H1 (cell line): ENCODE measurements at regions not wholly inside any gene's neighbourhood (a gene's known extent, or its start where the extent isn't known, plus 50 kb on each side); places are given as distances from the start of the nearest gene placed in this dataset.

Source experiments
- CTCF ChIA-PET: fragments of 300-600 bp; sonication (Branson Sonifier 250); formaldehyde crosslinking; loops from one replicate; lab custom pipeline; 2021; ENCODE audit not compliant: partially characterized antibody; lab: Charles Lee
- POLR2A ChIA-PET: fragments of 300-600 bp; sonication (Branson Sonifier 250); formaldehyde crosslinking; loops from one replicate; lab custom pipeline; 2021; ENCODE audit warnings: inconsistent platforms; ENCODE audit not compliant: partially characterized antibody; lab: Charles Lee
- DNase-seq, 2 experiments: peaks; one replicate each; pipeline versions ENCODE4 v3.0.0 to v3.0.0-alpha.2; 2010 to 2022; ENCODE audit warnings: low spot score in 2 of 2, low read depth in 1 of 2, mixed read lengths in 1 of 2
- FAIRE-seq: peaks from 2 replicates; lab custom pipeline; 2011; peaks lifted over from hg19 to GRCh38; lab: Jason Lieb, UNC
- H2AFZ ChIP-seq: 2 replicates; pipeline ENCODE4 v1.8.1; 2012; ENCODE audit warnings: low read length, inconsistent platforms
- H2AK5ac ChIP-seq: 2 replicates; pipeline ENCODE4 v1.6.1; 2013; ENCODE audit warnings: low read depth, low read length
- H2BK120ac ChIP-seq: replicated peaks from 2 replicates; pipeline ENCODE3; 2013; ENCODE audit warnings: low read depth, low read length, inconsistent platforms
- H2BK12ac ChIP-seq: 2 replicates; pipeline ENCODE4 v1.6.1; 2013; ENCODE audit warnings: low read depth, low read length
- H2BK15ac ChIP-seq: 2 replicates; pipeline ENCODE4 v1.6.1; 2013; ENCODE audit warnings: low read length
- H2BK20ac ChIP-seq: 2 replicates; pipeline ENCODE4 v1.6.1; 2013; ENCODE audit warnings: low read length
- H2BK5ac ChIP-seq: 2 replicates; pipeline ENCODE4 v1.6.1; 2013; ENCODE audit warnings: low read depth, low read length
- H3K14ac ChIP-seq: 2 replicates; pipeline ENCODE4 v1.6.1; 2013; ENCODE audit warnings: inconsistent platforms; ENCODE audit not compliant: insufficient read length
- H3K18ac ChIP-seq: 2 replicates; pipeline ENCODE4 v1.6.1; 2013; ENCODE audit warnings: low read length; ENCODE audit errors: extremely low read depth
- H3K23ac ChIP-seq: 2 replicates; pipeline ENCODE4 v1.6.1; 2013; ENCODE audit warnings: inconsistent platforms; ENCODE audit not compliant: insufficient read length
- H3K23me2 ChIP-seq: 2 replicates; pipeline ENCODE4 v1.6.1; 2013; ENCODE audit warnings: low read depth, low read length
- H3K27ac ChIP-seq: 2 replicates; pipeline ENCODE4 v1.6.1; 2011; ENCODE audit warnings: low read depth, low read length, inconsistent platforms
- H3K27me3 ChIP-seq, 4 experiments: replicated peaks in 1 of 4; 1 replicate in 1 of 4; 2 replicates in 3 of 4; pipeline versions ENCODE4 v1.6.1 to v1.8.1; 2011 to 2013; ENCODE audit warnings: low read length in 3 of 4, mild to moderate bottlenecking in 3 of 4, inconsistent platforms in 2 of 4, mixed read lengths in 2 of 4, moderate library complexity in 1 of 4; ENCODE audit not compliant: control insufficient read depth in 3 of 4, insufficient read depth in 3 of 4; ENCODE audit errors: extremely low read depth in 1 of 4
- H3K36me3 ChIP-seq, 4 experiments: 2 replicates each; pipeline versions ENCODE4 v1.6.1 to v1.8.1; 2011 to 2013; ENCODE audit warnings: mild to moderate bottlenecking in 4 of 4, low read length in 3 of 4, moderate library complexity in 2 of 4, control low read depth in 1 of 4, inconsistent platforms in 1 of 4; ENCODE audit not compliant: insufficient read depth in 4 of 4, control insufficient read depth in 2 of 4
- H3K4ac ChIP-seq: replicated peaks from 2 replicates; pipeline ENCODE3; 2013; ENCODE audit warnings: low read length, low read depth, mixed read lengths, inconsistent platforms; ENCODE audit not compliant: insufficient read length
- H3K4me1 ChIP-seq, 4 experiments: replicated peaks in 1 of 4; 1 replicate in 1 of 4; 2 replicates in 3 of 4; pipeline versions ENCODE4 v1.6.1 to v1.8.1; 2011 to 2013; ENCODE audit warnings: low read length in 3 of 4, inconsistent platforms in 2 of 4, mixed read lengths in 1 of 4; ENCODE audit not compliant: insufficient read depth in 4 of 4, control insufficient read depth in 3 of 4
- H3K4me2 ChIP-seq, 2 experiments: 2 replicates each; pipeline versions ENCODE4 v1.6.1 to v1.8.1; 2011 to 2013; ENCODE audit warnings: low read depth in 2 of 2, low read length in 2 of 2, control low read depth in 1 of 2, inconsistent platforms in 1 of 2, mild to moderate bottlenecking in 1 of 2; ENCODE audit not compliant: insufficient read depth in 1 of 2
- H3K4me3 ChIP-seq, 4 experiments: fragments of 200-600, 300-600 bp in 1 of 4; sonication (generic), shearing (Covaris generic), sonication (Bioruptor Twin) in 1 of 4; 2 replicates each; pipeline versions ENCODE4 v1.5.1 to v1.8.1; 2011 to 2016; ENCODE audit warnings: low read length in 4 of 4, low read depth in 3 of 4, control low read depth in 2 of 4, inconsistent platforms in 2 of 4, mild to moderate bottlenecking in 2 of 4, mixed read lengths in 1 of 4, moderate library complexity in 1 of 4; ENCODE audit not compliant: insufficient read depth in 2 of 4; ENCODE audit errors: extremely low read depth in 1 of 4
- H3K56ac ChIP-seq: replicated peaks from 2 replicates; pipeline ENCODE3; 2013; ENCODE audit warnings: low read depth, mild to moderate bottlenecking, mixed read lengths, low read length, inconsistent platforms; ENCODE audit not compliant: insufficient read length
- H3K79me1 ChIP-seq: 2 replicates; pipeline ENCODE4 v1.6.1; 2013; ENCODE audit warnings: low read depth, low read length, control low read depth
- H3K79me2 ChIP-seq, 2 experiments: 2 replicates each; pipeline versions ENCODE4 v1.6.1 to v1.8.1; 2012 to 2013; ENCODE audit warnings: low read length in 2 of 2, mild to moderate bottlenecking in 2 of 2, inconsistent platforms in 1 of 2; ENCODE audit not compliant: insufficient read depth in 2 of 2, control insufficient read depth in 1 of 2
- H3K9ac ChIP-seq, 4 experiments: replicated peaks in 1 of 4; 1 replicate in 1 of 4; 2 replicates in 3 of 4; pipeline versions ENCODE4 v1.6.1 to v1.8.1; 2011 to 2013; ENCODE audit warnings: low read depth in 3 of 4, low read length in 3 of 4, control low read depth in 2 of 4, mild to moderate bottlenecking in 2 of 4, moderate library complexity in 2 of 4, inconsistent platforms in 1 of 4; ENCODE audit errors: extremely low read depth in 1 of 4
- H3K9me3 ChIP-seq, 2 experiments: 2 replicates each; pipeline versions ENCODE4 v1.6.1 to v1.8.1; 2012 to 2013; ENCODE audit warnings: mild to moderate bottlenecking in 2 of 2, moderate library complexity in 2 of 2, control low read depth in 1 of 2, inconsistent platforms in 1 of 2, low read depth in 1 of 2, low read length in 1 of 2, mixed read lengths in 1 of 2; ENCODE audit not compliant: insufficient read depth in 2 of 2
- H4K20me1 ChIP-seq, 2 experiments: replicated peaks in 1 of 2; 2 replicates each; pipeline versions ENCODE3 to v1.8.1; 2011 to 2013; ENCODE audit warnings: inconsistent platforms in 2 of 2, low read length in 2 of 2, mild to moderate bottlenecking in 1 of 2; ENCODE audit not compliant: insufficient read depth in 2 of 2, control insufficient read depth in 1 of 2
- H4K5ac ChIP-seq: 2 replicates; pipeline ENCODE4 v1.6.1; 2013; ENCODE audit warnings: low read length, low read depth, mixed read lengths, inconsistent platforms; ENCODE audit not compliant: insufficient read length
- H4K8ac ChIP-seq: 2 replicates; pipeline ENCODE4 v1.8.0; 2013; ENCODE audit warnings: mild to moderate bottlenecking, moderate library complexity, low read length, inconsistent platforms; ENCODE audit not compliant: insufficient read depth; ENCODE audit errors: extremely low read depth
- H4K91ac ChIP-seq: replicated peaks from 2 replicates; pipeline ENCODE3; 2013; ENCODE audit warnings: low read length, mixed read lengths, inconsistent platforms; ENCODE audit not compliant: insufficient read length
- WGBS, 2 experiments: shearing (Covaris generic) in 1 of 2; methylation state at CpG; one replicate each; pipeline versions ENCODE4 v1.1.6 to v1.1.7; 2013 to 2015; ENCODE audit warnings: low lambda C conversion rate in 2 of 2, mixed read lengths in 2 of 2, inconsistent platforms in 1 of 2, low coverage in 1 of 2, missing lambda C conversion rate in 1 of 2; ENCODE audit not compliant: insufficient replicate concordance in 2 of 2, insufficient coverage in 1 of 2, insufficient read length in 1 of 2; ENCODE audit errors: extremely low coverage in 1 of 2, missing lambda C conversion rate in 1 of 2; 5-methylcytosine and 5-hydroxymethylcytosine counted together

GRCh38 chr20:24411834-24412216 is 57.6 kb upstream of the SYNDIG1 start:
- Histone ChIP-seq H4K91ac (no peak overlapping the region), H3K79me2 (no peaks in the 10 kb centered on the region), H3K27ac (no peak overlapping the region), H2AFZ (no peak overlapping the region), H2BK20ac (no peak overlapping the region), H2BK120ac (no peak overlapping the region), H3K4me3 (no peak overlapping the region), H3K18ac (no peak overlapping the region), H3K36me3 (no peaks in the 10 kb centered on the region), H3K4me1 (no peaks in the 10 kb centered on the region), H4K8ac (no peak overlapping the region), H3K23me2 (no peaks in the 10 kb centered on the region), H3K9me3 (peaks cover 23 to 30% of the 10 kb centered on the region in 2 experiments), H2BK15ac (no peak overlapping the region), H2AK5ac (no peak overlapping the region), H3K56ac (no peak overlapping the region), H3K23ac (no peak overlapping the region), H3K27me3 (no peaks in the 10 kb centered on the region), H2BK12ac (no peak overlapping the region), H2BK5ac (no peak overlapping the region), H3K4me2 (no peak overlapping the region), H3K9ac (no peak overlapping the region), H3K79me1 (no peaks in the 10 kb centered on the region), H4K5ac (no peak overlapping the region), H4K20me1 (no peaks in the 10 kb centered on the region), H3K14ac (no peak overlapping the region), H3K4ac (no peak overlapping the region)
- CTCF ChIA-PET, result interaction anchor here (1.2 to 1.8 kb wide), 4 partner anchors 16 to 219 kb away, joined by 3 to 4 read pairs (median 4); no protein-coding TSS in a partner anchor
- POLR2A ChIA-PET, result interaction anchor here (1.1 kb wide), 1 partner anchor 41 kb away, joined by 4 read pairs; no protein-coding TSS in a partner anchor
- 93% methylated on average over 6 of the region's 6 CpGs; no CpG with 5 or more reads in 1 of the 2 experiments for WGBS, 2 experiments
- no peak for DNase-seq
- no peak for FAIRE-seq
